HCT116 (cell line): ENCODE measurements at regions not wholly inside any gene's neighbourhood (a gene's known extent, or its start where the extent isn't known, plus 50 kb on each side); places are given as distances from the start of the nearest gene placed in this dataset.

Experiments used
- ATAC-seq: fragments of 200-7000 bp; cut with Tn5 transposase; 2 replicates; pipeline ENCODE4 v1.9.1; 2020; ENCODE audit warnings: mild to moderate bottlenecking, moderate library complexity
- BruUV-seq: library from RNA; stranded (reverse); fragments of 400-500 nt; replicated peaks from 2 replicates; lab custom pipeline; 2021; lab: Mats Ljungman, UMichigan
- CTCF ChIA-PET: fragments of 300-600 bp; sonication (Branson Sonifier 250); formaldehyde crosslinking; loops from one replicate; lab custom pipeline; 2021; ENCODE audit warnings: antibody characterized with exemption; lab: Charles Lee
- POLR2A ChIA-PET: fragments of 300-600, 350-600 bp; sonication (Branson Sonifier 250); formaldehyde crosslinking; loops from one replicate; lab custom pipeline; 2021; ENCODE audit warnings: antibody characterized with exemption; lab: Charles Lee
- RAD21 ChIA-PET, 2 experiments: fragments of 300-600 bp; sonication (Branson Sonifier 250); formaldehyde crosslinking; loops; one replicate each; lab custom pipeline; 2023; ENCODE audit warnings: low total read pairs in 2 of 2; ENCODE audit not compliant: uncharacterized antibody in 2 of 2, unreplicated experiment in 2 of 2, low non-redundant PET in 1 of 2; lab: Charles Lee
- DNase-seq: peaks from one replicate; pipeline ENCODE4 v3.0.0-alpha.2; 2010; ENCODE audit warnings: low read depth, low spot score
- H2AFZ ChIP-seq: fragments of 200-600 bp; shearing (Covaris generic), sonication (generic); 2 replicates; pipeline ENCODE4 v1.6.1; 2017; ENCODE audit warnings: low read depth, mixed run types, mixed read lengths, antibody characterized with exemption, low read length; ENCODE audit not compliant: poor library complexity, severe bottlenecking
- H3K27ac ChIP-seq: 2 replicates; pipeline ENCODE4 v1.5.1; 2012; ENCODE audit warnings: low read depth, low read length
- H3K27me3 ChIP-seq: fragments of 200-600 bp; sonication (generic); 2 replicates; pipeline ENCODE4 v1.6.1; 2016; ENCODE audit warnings: mixed run types, low read length, mixed read lengths; ENCODE audit not compliant: insufficient read depth
- H3K36me3 ChIP-seq, 2 experiments: fragments of 200-500 bp in 1 of 2; fragments of 200-600 bp in 1 of 2; sonication (Bioruptor generic) in 1 of 2; sonication (generic) in 1 of 2; 2 replicates each; pipeline versions ENCODE4 v1.5.1 to v1.6.1; 2014 to 2016; ENCODE audit warnings: low read length in 2 of 2, inconsistent platforms in 1 of 2, mixed read lengths in 1 of 2, mixed run types in 1 of 2; ENCODE audit not compliant: insufficient read depth in 2 of 2, control insufficient read depth in 1 of 2
- H3K4me1 ChIP-seq, 2 experiments: fragments of 200-600 bp in 1 of 2; sonication (generic) in 1 of 2; 2 replicates each; pipeline versions ENCODE4 v1.5.1 to v1.6.1; 2012 to 2017; ENCODE audit warnings: low read length in 2 of 2, inconsistent platforms in 1 of 2, mild to moderate bottlenecking in 1 of 2, mixed read lengths in 1 of 2, mixed run types in 1 of 2, moderate library complexity in 1 of 2; ENCODE audit not compliant: insufficient read depth in 2 of 2, control insufficient read depth in 1 of 2
- H3K4me2 ChIP-seq: fragments of 200-600 bp; sonication (generic); 2 replicates; pipeline ENCODE4 v1.6.1; 2017; ENCODE audit warnings: mixed run types, low read length, mixed read lengths
- H3K4me3 ChIP-seq, 2 experiments: fragments of 200-600 bp in 1 of 2; sonication (generic) in 1 of 2; replicated peaks in 1 of 2; 2 replicates each; pipeline ENCODE4 v1.5.1; 2011 to 2016; ENCODE audit warnings: low read length in 2 of 2, control low read depth in 1 of 2, low read depth in 1 of 2, mild to moderate bottlenecking in 1 of 2, mixed read lengths in 1 of 2, mixed run types in 1 of 2
- H3K79me2 ChIP-seq: fragments of 200-600 bp; sonication (generic); 2 replicates; pipeline ENCODE4 v1.6.1; 2017; ENCODE audit warnings: mild to moderate bottlenecking, mixed run types, low read length, moderate library complexity, mixed read lengths; ENCODE audit not compliant: insufficient read depth
- H3K9ac ChIP-seq: fragments of 200-600 bp; sonication (generic); 2 replicates; pipeline ENCODE4 v1.6.1; 2016; ENCODE audit warnings: low read length, mixed read lengths
- H3K9me2 ChIP-seq: fragments of 200-600 bp; sonication (generic), shearing (Covaris generic); 2 replicates; pipeline ENCODE4 v1.6.1; 2017; ENCODE audit warnings: mixed run types, mild to moderate bottlenecking, moderate library complexity; ENCODE audit not compliant: insufficient read depth
- H3K9me3 ChIP-seq, 2 experiments: fragments of 200-500 bp in 1 of 2; fragments of 200-600 bp in 1 of 2; sonication (Bioruptor generic) in 1 of 2; sonication (generic) in 1 of 2; 2 replicates each; pipeline ENCODE4 v1.6.1; 2014 to 2017; ENCODE audit warnings: low read length in 2 of 2, mixed read lengths in 2 of 2, inconsistent platforms in 1 of 2, low read depth in 1 of 2, mild to moderate bottlenecking in 1 of 2, mixed run types in 1 of 2, moderate library complexity in 1 of 2; ENCODE audit not compliant: control insufficient read depth in 1 of 2, insufficient read depth in 1 of 2
- H4K20me1 ChIP-seq: fragments of 200-600 bp; sonication (generic), shearing (Covaris generic); 2 replicates; pipeline ENCODE4 v1.6.1; 2017; ENCODE audit warnings: mixed run types, mild to moderate bottlenecking, moderate library complexity; ENCODE audit not compliant: insufficient read depth
- CBX3 ChIP-seq: IDR thresholded peaks from 2 replicates; pipeline ENCODE4 v1.6.1; 2012; ENCODE audit warnings: low read depth
- CEBPB ChIP-seq: IDR thresholded peaks from 2 replicates; pipeline ENCODE4 v1.6.1; 2012; ENCODE audit warnings: low read depth
- EZH2 ChIP-seq: fragments of 200-600 bp; sonication (generic); IDR thresholded peaks from 2 replicates; pipeline ENCODE4 v1.6.1; 2017; ENCODE audit warnings: antibody characterized with exemption, mixed run types
- FOSL1 ChIP-seq: IDR thresholded peaks from 2 replicates; pipeline ENCODE4 v1.6.1; 2012; ENCODE audit warnings: low read depth
- MAX ChIP-seq: IDR thresholded peaks from 2 replicates; pipeline ENCODE4 v1.6.1; 2012
- SIN3A ChIP-seq: IDR thresholded peaks from 2 replicates; pipeline ENCODE4 v1.6.1; 2012; ENCODE audit warnings: low read depth
- SRF ChIP-seq: IDR thresholded peaks from 2 replicates; pipeline ENCODE4 v1.6.1; 2012; ENCODE audit warnings: low read depth
- TCF7L2 ChIP-seq: IDR thresholded peaks from 2 replicates; pipeline ENCODE4 v1.7.0; 2011; ENCODE audit warnings: borderline replicate concordance, inconsistent platforms; ENCODE audit not compliant: insufficient read depth, insufficient read length; ENCODE audit errors: extremely low read depth
- YY1 ChIP-seq: IDR thresholded peaks from 2 replicates; pipeline ENCODE4 v1.6.1; 2011; ENCODE audit warnings: low read length, low read depth, moderate library complexity, mild to moderate bottlenecking; ENCODE audit not compliant: insufficient replicate concordance; ENCODE audit errors: extremely low read depth
- ZFX ChIP-seq: fragments of 450-650 bp; IDR thresholded peaks from 2 replicates; pipeline ENCODE4 v1.6.1; 2017
- ZNF274 ChIP-seq: fragments of 200-500 bp; sonication (Bioruptor generic); IDR thresholded peaks from 2 replicates; pipeline ENCODE4 v1.6.1; 2014; ENCODE audit warnings: mild to moderate bottlenecking, low read depth, low read length, inconsistent platforms
- intact Hi-C: fragments of 100-400 bp; cut with micrococcal nuclease; formaldehyde crosslinking; loops from 2 replicates; pipeline ENCODE4 v1.10.0; 2022
- TF ChIP-seq, protein P1 (sequence below): IDR thresholded peaks from 2 replicates; pipeline ENCODE4 v1.6.1; 2012; ENCODE audit warnings: low read depth

DNA sequence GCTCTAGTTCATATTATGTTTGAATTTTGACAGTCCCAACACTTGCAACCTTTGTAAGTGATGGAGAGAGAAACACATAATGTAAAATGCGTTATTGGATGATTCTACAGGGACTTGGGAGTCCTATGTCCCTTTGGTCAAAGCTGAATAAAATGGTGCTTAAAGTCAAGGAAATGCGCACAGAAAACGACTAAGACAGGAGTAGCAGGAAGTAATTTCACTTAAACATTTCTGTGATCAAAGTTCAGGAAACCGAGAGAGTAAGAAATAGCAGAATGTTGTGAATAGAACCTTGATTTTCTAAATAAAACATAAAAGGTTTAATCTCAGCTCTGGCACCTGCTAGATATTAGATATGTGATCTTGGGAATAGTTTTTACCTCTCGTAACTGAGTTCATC lies 2339.2 kb downstream of the MAT2B start (continued):
- TF ChIP-seq CEBPB: no peak
- no peak for TF ChIP-seq MAX
- TF ChIP-seq, all 23 proteins: peak for 0

- Histone ChIP-seq H3K4me2 (no peak overlapping the region), H4K20me1 (no peaks in the 10 kb centered on the region; the same call in 1 of the 2 replicates), H3K9me3 (peaks cover 5 to 23% of the 10 kb centered on the region in 2 experiments; a peak in 2 of 4 replicates), H3K79me2 (no peaks in the 10 kb centered on the region), H3K36me3 (no peaks in the 10 kb centered on the region)
- no peak for DNase-seq
- intact Hi-C loops: no loop called here
- no peak for ATAC-seq
- CTCF ChIA-PET: no interaction called here
- no peak for TF ChIP-seq SIN3A
- TF ChIP-seq EZH2: no peak
- no peak for TF ChIP-seq ZFX
- no peak for TF ChIP-seq TCF7L2
- TF ChIP-seq YY1: no peak
- no peak for TF ChIP-seq ZNF274
- no peak for TF ChIP-seq SRF
- TF ChIP-seq CBX3: no peak
- TF ChIP-seq FOSL1: no peak
- TF ChIP-seq CEBPB: no peak
- TF ChIP-seq, protein P1, sequence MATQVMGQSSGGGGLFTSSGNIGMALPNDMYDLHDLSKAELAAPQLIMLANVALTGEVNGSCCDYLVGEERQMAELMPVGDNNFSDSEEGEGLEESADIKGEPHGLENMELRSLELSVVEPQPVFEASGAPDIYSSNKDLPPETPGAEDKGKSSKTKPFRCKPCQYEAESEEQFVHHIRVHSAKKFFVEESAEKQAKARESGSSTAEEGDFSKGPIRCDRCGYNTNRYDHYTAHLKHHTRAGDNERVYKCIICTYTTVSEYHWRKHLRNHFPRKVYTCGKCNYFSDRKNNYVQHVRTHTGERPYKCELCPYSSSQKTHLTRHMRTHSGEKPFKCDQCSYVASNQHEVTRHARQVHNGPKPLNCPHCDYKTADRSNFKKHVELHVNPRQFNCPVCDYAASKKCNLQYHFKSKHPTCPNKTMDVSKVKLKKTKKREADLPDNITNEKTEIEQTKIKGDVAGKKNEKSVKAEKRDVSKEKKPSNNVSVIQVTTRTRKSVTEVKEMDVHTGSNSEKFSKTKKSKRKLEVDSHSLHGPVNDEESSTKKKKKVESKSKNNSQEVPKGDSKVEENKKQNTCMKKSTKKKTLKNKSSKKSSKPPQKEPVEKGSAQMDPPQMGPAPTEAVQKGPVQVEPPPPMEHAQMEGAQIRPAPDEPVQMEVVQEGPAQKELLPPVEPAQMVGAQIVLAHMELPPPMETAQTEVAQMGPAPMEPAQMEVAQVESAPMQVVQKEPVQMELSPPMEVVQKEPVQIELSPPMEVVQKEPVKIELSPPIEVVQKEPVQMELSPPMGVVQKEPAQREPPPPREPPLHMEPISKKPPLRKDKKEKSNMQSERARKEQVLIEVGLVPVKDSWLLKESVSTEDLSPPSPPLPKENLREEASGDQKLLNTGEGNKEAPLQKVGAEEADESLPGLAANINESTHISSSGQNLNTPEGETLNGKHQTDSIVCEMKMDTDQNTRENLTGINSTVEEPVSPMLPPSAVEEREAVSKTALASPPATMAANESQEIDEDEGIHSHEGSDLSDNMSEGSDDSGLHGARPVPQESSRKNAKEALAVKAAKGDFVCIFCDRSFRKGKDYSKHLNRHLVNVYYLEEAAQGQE: no peak
- TF ChIP-seq, all 23 proteins: peak for 0
- no peak overlapping the region for H2AFZ ChIP-seq
- BruUV-seq: no TSS peak
- POLR2A ChIA-PET: no interaction called here
- H3K4me3 ChIP-seq: no peak overlapping the region
- no peak overlapping the region for H3K27ac ChIP-seq
- no peak overlapping the region for H3K9ac ChIP-seq
- no peaks in the 10 kb centered on the region for H3K4me1 ChIP-seq
- RAD21 ChIA-PET: no interaction called here
- no peaks in the 10 kb centered on the region for H3K27me3 ChIP-seq
- no peaks in the 10 kb centered on the region for H3K9me2 ChIP-seq
Observed at GRCh38 chr5:165858118-165858517, 2352.7 kb downstream of the MAT2B start.
